ENCODE measurements at regions not wholly inside any gene's neighbourhood (a gene's known extent, or its start where the extent isn't known, plus 50 kb on each side); places are given as distances from the start of the nearest gene placed in this dataset.
"Not testable (repeated sequence)": the region's sequence is repeated elsewhere in the genome, so short reads cannot be mapped to it uniquely, and the experiment has no call there.

DNA sequence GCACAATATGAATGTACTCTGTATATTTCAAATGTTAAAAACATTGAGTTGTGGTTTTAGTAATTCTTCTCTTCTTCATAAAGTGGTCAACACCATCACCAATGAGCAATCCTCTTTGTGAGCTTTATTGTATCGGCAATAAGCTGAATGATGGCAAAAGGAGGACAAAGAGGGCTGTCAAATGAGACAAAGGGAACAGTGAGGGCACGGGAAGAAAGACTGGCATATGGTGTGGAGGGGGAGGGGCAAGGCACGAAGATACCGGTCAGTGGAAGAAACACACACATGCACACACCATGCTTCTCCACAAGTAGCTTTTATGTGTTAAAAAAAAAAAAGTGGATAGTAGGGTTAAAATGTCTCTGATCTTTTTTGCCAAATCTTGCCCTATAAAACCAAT, 506.8 kb upstream of the CITED2 start:
- no peak for DNase-seq

DNA sequence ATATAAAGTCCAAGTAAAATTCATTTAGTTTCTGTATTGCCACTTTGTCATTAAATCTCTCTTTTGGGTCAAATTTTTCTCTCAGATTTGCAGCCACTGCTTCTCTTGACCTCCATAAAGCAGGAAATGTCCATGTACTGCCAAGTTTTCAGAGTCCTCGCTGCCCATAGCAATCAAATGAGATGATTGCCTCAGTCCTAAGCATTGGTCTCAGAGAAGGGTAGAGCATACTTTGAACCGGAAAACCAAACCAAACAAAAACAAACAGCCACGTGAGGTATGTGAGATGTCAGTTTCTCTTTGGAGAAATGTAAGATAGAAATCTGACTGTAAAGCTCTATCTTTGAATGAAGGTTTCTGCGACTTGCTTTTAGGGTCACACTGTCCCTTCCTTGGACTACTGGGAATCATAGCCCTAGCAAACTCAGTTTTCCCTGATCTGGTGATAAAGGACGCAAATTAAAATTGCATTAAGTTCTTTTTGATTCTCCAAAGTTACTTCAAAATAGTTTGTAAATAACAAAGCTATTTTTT, 505.4 kb upstream of the CITED2 start:
- DNase-seq, result no peak

DNA sequence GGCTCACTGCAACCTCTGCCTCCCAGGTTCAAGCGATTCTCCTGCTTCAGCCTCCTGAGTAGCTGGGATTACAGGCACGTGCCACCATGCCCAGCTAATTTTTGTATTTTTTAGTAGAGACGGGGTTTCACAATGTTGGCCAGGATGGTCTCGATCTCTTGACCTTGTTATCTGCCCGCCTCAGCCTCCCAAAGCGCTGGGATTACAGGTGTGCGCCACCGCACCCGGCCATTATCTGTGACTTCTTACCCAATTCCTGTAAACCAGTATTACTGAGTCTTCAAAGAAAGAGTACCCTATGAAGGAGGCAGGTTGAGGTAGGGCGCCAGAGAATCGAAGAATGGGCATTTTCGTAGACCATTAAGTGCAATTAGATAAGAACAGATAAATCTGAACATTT, 504.8 kb upstream of the CITED2 start:
- DNase-seq, result not testable (repeated sequence)

DNA sequence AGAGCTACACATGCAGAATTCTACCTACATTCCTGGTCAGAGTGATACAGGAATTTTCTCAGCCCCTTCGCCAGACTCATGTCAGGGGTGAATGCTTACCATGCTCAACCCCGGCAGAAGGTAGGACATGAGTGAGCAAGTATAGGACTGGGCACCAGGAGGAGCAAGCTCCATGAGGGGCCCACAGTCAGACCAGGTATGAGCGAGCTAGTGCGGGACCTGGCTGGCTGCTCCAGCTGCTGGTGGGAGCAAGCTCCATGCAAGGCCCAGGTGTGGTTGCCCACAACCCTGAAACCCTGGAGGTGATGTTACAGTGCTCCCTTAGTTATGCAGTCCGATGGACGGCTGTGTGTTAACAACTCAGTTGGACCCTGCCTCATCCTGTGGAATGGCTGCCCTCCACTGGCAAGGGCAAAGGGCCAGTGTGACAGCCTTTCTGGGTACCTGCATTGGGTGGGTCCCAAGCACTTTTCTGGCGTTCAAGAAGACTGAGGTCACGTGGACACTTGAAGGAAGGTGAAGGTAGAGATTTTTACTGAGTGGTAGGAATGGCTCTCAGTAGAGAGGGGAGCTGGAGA, 503.5 kb upstream of the CITED2 start:
- DNase-seq, result no peak

DNA sequence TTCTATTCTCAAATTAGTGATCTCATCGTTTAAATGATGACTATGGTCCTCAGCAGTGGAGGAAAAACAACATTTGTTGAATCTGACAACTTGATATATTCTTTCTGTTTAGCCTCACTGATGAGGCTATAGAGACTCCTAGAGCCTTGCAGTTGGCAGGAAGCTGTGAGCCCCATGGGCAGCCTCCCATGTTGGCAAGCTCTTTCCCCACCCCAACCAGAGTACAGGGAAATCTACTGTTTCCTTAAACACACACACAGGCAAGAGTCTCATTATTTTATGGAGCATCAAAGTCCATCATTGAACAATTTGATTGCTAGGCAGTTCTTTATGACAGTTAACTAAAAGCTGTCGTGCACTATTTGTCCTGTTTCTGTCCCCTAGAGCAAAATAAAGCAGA, 498.2 kb upstream of the CITED2 start:
- DNase-seq, result no peak

DNA sequence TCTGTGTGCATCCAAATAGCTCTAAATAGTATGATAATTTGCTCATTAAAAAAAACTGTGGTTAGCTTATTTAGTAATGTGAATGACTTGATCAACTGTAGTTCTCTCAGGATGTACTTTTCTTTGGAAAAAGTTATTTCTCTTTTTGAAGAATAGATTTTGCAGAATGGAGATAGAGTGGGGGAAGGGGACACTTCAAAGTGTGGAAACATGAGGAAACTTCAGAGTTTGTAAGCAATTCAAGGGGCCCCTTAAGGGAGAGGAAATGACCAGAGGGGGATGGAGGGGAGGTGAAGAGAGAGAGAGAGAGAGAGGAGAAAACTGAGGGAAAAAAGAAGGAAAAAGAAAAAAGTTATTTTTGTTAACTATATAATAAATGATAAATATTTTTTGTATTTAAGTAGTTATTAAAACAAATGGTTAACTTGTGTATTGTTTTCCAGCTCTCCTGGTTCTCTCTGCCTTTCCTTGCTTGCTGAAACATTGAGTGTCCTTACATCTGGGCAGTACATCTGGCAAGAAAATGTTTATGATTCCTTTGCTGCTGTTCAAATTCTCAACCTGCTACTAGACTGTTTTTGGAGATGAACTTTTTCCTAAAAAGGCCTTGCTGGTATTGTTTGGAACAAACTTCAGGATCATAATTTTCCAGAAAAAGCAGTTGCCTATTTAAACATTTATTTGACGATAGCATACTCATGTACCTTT, 497.5 kb upstream of the CITED2 start:
- no peak for DNase-seq

DNA sequence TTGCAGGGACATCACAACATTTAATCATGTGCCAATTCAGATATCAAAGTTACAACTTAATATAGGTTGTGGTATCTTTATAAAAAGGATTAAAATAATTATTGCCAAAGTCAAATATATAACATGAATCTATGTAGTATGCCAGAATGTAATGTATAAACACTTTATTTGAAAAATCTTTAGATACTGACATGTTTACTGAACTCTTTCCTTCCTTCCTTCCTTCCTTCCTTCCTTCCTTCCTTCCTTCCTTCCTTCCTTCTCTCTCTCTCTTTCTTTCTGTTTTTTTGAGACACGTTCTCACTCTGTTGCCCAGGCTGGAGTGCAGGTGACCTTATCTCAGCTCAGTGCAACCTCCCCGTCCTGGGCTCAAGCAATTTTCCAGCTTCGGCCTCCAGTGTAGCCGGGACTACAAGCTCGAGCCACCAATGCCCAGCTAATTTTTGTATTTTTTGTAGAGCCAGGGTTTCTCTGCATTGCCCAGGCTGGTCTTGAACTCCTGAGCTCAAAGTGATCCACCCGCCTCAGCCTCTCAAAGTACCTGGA, 496.8 kb upstream of the CITED2 start:
- no peak for DNase-seq

DNA sequence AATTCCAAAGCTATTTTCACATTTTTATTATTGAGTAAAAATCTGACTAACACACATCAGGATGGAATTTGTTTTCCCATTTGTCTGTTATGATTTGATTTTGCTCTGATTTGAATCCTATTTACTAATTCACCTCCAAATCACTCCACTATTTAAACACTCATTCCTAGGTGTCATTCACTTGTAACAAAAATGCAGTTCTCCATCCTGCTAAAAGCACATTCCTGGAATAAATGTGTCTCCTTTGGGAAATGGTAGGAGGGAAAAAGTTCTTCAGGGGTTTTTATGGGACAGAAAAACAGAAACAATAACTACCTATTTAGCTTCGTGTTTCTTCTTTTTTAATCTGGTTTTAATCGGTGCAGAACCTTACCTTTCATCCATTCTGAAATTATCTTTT, 494.1 kb upstream of the CITED2 start:
- no peak for DNase-seq

DNA sequence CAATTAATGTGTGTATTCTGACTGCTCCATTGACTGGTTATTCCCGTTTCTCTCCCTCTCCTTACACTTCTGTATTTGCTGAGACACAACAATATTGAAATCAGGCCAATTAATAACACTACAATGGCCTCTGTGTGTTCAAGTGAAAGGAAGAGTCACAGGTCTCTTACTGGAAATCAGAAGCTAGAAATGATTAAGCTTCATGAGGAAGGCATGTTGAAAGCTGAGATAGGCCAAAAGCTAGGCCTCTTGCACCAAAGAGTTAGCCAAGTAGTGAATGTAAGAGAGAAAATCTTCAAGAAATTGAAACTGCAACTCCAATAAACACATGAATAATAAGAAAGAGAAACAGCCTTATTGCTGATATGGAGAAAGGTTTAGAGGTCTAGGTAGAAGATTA, 489.5 kb upstream of the CITED2 start:
- no peak for DNase-seq

DNA sequence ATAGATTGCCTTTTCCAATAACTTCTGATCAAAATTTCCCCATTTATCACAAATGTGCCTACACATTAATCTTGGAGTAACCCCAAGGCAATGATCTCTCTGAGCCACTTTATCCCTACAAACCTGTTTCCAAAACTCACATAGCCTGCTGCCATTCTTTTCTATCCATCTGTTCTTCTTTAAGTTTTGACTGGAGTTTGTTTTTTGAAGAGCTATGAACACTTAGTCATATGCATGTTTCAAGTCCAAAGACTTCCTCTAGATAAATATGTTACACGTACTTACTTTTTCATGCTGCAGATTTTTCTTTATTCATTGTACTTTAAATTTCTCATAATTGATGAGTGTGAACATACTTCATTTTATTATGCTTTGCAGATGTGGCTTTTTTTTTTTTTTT, 488.9 kb upstream of the CITED2 start:
- DNase-seq, result no peak

DNA sequence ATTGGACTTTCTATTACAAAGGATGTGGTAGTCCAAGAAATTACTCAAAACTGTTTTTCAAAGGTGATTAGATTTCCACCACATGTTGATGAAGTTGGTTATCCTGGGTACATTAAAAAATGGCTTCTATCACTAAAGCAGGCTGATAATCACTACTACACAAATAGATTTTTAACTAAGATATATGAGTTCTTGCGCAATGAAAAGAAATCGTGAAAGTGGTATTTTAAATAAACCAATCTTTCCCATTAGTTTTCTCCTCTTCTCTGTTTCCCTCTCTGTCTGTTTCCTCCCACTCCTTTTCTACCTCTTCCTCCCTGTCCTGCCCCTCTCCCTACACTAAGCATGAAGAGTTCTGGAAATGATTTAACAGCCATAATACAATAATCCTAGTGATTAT, 487.9 kb upstream of the CITED2 start:
- DNase-seq, result no peak

DNA sequence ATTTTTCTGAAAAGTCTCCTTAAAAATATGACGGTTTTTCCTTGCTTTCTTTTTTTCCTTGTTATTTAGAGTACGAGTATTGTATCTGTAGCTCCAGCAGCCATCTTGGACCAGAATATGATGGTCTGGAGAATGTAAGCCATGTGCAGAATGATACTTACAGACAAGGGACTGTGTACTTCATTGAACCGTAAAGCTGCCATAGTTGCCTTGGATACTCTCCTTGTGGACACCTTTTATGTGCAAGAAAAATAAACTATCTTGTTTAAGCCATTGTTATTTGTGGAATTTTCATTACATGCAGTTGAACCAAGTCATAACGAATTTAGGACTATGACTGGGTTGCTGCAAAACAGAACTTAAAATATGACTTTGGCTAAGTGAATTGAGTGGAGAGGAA, 485.8 kb upstream of the CITED2 start:
- no peak for DNase-seq

DNA sequence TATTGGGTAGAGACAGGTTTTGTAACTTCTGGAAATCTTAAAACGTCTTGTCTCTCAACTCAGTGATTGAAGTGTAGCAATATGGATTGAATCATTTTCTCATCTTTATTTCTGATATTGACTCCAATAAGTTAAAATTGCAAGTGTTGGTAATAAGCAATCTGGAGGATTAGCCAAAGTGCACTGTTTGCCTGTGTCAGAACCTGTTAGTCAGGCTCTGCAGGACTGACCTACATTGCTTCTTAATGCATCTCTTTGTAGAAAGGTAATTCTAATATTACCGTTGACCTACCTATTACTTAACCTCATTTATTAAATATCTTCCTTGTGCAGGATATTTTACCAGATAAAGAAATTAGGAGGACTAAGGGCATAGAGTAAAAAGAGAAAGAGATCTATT, 484.0 kb upstream of the CITED2 start:
- no peak for DNase-seq

DNA sequence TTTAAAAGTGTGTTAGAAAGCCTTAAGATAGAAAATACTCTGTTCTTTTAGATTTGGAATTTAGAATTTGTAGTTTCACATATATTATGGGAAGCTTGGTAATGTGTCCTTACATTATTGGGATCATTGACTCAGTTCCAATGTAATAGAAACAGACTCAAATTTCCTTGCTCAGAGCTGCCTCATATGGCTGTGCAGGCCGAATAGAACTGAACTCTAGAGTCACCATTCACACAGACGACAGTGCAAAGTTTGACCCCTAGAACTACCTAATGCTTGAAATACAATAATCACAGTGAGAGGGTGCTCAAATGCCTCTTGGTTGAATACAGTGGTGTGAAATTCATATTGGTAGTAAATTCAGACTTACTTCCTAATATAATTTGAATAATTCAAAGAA, 482.7 kb upstream of the CITED2 start:
- DNase-seq, result no peak

DNA sequence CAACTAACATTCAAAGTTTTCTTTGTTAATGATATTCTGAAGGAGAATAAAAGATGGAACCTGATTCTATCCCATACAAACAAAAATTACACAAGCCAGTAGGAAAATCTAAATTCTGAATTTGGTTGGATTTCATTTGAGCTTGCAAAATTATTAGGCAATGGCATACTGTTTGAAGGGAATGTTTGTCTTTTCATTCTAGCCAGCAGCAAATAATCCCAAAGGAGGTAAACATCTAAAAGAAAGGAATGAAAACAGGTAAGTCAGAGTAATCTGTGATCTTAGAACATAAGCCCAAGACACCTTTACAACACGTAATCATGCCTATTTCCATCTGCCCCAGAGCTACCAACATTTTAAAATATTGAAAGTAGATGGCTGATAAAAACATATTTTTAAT, 482.1 kb upstream of the CITED2 start:
- no peak for DNase-seq

DNA sequence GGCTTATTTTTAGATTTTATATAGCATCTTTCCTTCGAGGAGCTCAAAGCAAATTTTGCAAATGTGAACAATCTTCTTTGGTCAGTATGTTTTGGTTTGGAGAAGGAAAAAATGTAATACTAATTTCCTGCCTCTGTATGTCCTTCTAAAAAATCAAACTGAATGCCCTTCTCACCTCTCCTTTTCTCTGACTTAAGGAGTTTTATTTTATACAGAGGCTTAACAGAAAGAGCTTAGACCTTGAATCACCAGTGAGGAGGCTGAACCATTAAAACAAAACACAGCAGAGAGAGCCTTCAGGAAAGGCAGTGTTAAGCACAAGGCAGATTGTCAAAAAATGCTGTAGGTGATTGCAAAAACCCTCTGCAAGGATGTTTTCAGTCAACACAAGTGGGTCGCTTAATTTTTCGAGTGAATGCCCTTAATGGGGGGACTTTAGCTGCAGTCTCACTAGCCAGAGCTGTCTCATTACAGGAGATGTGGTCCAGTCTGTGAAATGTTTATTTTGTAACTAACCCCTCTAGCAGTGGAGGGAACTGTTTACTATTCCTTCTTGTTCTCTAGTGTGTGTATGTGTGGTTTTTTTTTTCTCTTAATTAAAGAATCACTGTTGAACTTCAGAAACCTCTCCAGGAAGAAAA, 481.3 kb upstream of the CITED2 start:
- no peak for DNase-seq

DNA sequence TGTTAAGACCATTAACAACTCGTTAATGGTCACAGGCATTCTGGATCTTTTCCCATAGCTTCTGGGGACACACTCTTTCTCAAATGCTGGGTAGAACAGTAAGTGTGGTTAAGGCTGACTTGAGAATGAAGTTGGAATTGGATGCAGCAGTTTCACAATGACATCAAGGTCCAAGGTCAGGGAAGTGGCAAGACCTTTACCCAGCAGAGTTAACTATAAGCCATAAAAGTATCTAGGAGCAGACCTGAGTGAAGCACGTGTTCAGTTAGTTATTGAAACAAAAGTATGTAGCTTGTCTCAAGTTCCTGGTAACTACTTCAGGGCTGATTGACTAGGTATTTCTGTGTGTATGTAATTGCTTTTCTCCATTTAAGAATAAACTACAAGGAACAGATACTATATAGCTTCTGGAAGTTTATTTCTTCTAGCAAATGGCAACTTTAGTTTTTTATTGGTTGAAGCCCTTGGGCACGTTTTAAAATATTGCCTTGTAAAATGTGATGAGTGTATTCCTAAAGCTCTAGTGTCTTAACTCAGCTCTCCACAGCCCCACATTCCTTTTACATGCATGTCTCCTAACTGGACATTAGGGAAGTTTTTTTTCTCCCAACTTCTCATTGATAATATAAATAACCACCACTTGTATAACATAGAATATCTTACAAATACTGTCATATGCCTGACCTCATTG, 479.0 kb upstream of the CITED2 start:
- DNase-seq, result no peak

DNA sequence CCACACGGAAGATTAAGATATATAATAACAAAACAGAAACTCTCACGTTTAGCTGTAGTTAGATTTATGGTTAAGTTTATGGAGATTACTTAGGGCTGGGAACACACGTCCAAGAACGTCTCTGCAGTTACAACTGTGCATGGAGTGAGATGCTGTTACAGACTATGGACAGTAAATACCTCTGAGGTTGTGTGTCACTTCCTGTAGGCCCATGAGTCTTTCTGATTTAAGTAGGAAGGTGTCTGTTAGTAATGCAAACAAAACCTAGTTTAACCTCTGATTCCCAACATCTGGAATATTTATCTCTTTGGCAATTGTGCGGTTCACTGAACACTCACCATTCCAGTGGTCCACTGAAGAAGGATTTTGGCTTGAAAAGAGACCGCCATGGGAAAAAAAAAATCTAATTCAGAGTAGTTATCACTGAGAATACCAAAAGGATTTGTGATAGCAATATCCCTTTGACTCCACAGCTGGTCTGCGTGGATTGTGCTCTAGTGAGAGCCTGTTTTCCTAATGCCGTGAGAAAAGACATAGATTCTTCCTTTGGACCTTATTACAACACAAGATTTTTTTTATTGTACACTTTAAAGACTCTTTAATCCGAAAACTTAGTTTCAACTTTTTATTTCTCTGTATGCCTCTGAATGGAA, 478.2 kb upstream of the CITED2 start:
- DNase-seq, result no peak

DNA sequence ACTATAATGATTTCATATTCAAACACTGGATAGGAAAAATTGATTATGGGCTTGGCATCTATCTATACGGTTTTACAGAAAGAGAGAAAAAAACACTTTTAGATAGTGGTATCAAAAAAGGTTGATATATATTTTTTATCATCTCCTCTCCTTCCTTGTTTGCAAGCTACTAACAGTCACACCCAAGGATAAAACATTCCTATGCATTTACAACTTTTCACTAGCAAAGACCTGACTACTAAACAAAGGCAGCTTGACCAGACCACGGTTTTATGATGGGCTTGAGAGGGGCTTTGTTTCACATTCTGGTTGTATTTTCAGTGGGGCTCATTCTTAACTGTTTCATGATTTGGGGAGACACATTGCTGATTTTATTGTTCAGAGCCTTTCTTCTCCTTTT, 477.6 kb upstream of the CITED2 start:
- DNase-seq, result no peak

DNA sequence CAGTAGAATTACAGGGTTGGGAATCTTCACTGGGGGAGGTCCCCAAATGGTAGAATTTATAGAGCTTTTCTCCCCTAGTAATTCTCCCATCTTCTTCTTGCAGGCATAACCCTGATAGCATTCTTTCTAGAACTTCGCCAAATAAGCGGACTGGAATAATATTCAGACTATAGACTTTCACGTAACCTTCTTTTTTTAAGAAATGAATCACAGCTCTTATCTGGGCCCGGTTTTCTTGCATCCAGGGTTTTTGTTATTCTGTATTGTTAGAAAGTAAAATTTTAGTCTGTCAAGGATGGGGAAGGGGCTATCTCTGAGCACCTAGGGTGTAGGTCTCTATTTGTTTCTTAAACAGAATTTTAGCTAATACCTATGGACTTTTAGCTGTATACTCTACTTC, 476.8 kb upstream of the CITED2 start:
- no peak for DNase-seq

DNA sequence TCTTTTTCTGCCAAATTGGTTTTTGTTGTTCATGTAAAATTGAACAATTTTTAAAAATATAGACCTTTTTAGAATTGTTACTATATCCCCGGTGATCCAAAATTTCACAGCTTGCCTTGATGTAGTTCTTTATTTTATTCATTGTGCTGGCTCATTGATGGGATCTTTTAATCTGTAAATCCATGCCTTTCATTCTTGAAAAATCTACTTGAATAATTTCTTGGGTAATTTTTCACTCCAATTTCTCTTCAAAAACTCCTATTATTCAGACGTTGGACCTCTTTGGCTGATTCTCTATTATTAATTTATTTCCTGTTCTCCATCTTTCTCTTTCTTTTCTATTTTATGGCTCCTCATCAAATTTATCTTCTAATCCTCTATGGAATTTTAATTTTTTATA, 476.1 kb upstream of the CITED2 start:
- no peak for DNase-seq

DNA sequence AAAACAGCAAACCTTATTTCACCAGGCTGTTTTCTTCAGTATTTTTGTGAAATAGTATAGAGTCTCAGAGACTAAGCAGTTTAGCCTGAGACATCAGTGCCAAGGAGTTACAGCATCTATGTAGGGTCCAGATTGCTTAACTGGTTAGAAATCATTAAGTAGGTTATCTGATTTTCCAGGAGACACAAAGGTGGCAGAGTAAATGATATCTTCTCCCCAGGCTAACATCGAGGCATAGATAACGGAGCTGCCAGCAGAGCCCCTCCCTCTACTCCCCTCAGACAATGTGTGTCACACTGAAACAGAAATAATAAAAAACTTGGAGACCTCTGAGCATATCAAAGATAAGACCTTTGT, 473.0 kb upstream of the CITED2 start:
- DNase-seq, result no peak
